ENCODE measurements at regions not wholly inside any gene's neighbourhood (a gene's known extent, or its start where the extent isn't known, plus 50 kb on each side); places are given as distances from the start of the nearest gene placed in this dataset.

DNA sequence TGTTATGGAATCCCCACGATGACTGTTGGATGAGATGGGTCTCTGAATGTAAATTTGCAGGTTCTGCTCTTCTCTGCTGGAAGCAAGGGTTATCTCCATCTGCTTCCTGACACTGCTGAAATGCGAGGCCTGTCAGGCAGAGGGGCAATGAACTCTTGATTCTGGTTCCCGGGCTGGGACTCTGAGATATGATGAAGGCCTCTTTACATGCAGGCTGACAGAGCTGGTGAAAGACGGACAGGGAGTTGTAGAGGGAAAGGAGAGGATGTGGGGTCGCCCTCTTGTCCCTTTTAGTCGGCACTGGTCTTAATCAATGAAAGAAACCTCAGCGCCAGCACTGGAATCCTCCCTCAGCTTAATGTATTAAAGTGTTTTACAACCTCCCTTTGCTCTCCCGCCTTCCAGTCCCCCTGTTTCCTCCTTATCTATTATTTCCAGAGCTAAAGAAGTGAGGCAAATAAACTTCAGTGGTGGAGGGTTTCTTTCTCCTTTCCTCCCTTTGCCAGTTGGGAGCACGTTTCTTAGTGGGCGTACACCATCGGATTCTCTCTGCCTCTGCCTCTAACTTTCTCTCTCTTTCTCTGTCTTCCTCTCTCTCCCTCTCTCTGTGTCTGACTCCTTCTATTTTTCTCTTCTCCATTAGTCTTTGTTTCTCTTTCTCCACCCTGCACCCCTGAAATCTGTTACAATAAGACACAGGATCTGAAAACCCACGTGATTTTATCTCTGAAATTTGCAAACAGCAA lies 145.6 kb downstream of the BAMBI start:
- CTCF ChIA-PET: no interaction called here
- TF ChIP-seq, protein P1, sequence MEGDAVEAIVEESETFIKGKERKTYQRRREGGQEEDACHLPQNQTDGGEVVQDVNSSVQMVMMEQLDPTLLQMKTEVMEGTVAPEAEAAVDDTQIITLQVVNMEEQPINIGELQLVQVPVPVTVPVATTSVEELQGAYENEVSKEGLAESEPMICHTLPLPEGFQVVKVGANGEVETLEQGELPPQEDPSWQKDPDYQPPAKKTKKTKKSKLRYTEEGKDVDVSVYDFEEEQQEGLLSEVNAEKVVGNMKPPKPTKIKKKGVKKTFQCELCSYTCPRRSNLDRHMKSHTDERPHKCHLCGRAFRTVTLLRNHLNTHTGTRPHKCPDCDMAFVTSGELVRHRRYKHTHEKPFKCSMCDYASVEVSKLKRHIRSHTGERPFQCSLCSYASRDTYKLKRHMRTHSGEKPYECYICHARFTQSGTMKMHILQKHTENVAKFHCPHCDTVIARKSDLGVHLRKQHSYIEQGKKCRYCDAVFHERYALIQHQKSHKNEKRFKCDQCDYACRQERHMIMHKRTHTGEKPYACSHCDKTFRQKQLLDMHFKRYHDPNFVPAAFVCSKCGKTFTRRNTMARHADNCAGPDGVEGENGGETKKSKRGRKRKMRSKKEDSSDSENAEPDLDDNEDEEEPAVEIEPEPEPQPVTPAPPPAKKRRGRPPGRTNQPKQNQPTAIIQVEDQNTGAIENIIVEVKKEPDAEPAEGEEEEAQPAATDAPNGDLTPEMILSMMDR (IDR thresholded peaks at IDR 0.05; ENCODE audit: control extremely low read depth, extremely low read depth, low read depth, missing control alignments): no peak
- DNase-seq (ENCODE audit: extremely low spot score): no peak
- POLR2A ChIA-PET: no interaction called here

- ChIA-PET CTCF (no interaction called here), POLR2A (no interaction called here)
- DNase-seq (ENCODE audit: extremely low spot score): no peak
- TF ChIP-seq, protein P1 (IDR thresholded peaks at IDR 0.05; ENCODE audit: control extremely low read depth, extremely low read depth, low read depth, missing control alignments): no peak
Observed at GRCh38 chr10:28823501-28824075, 146.3 kb downstream of the BAMBI start.

DNA sequence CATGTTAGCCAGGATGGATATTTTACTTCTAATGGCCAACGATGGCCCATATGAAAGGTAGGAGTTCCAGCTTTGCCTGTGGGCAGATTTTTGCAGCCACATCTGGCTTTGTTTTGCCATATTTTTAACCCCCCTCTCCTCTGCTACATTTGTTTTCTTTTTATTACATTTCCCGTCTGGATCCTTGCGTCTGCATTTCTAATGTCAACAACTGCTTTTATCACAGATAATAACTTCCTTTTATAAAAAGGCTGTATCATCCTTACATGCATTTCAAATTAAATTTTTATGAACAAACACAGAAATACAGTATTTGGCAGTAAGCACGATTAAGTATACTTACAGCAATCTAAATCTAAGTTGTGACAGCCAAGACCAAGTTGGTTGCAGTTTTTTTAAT lies 156.0 kb downstream of the BAMBI start:
- ChIA-PET POLR2A (no interaction called here), CTCF (no interaction called here)
- DNase-seq (ENCODE audit: extremely low spot score): no peak
- TF ChIP-seq, protein P1 (IDR thresholded peaks at IDR 0.05; ENCODE audit: control extremely low read depth, extremely low read depth, low read depth, missing control alignments): no peak

GRCh38 chr10:28836435-28836743 lies 159.1 kb downstream of the BAMBI start:
- no peak for DNase-seq (ENCODE audit: extremely low spot score)
- ChIA-PET CTCF (no interaction called here), POLR2A (no interaction called here)
- TF ChIP-seq, protein P1 (IDR thresholded peaks at IDR 0.05; ENCODE audit: control extremely low read depth, extremely low read depth, low read depth, missing control alignments): no peak

DNA sequence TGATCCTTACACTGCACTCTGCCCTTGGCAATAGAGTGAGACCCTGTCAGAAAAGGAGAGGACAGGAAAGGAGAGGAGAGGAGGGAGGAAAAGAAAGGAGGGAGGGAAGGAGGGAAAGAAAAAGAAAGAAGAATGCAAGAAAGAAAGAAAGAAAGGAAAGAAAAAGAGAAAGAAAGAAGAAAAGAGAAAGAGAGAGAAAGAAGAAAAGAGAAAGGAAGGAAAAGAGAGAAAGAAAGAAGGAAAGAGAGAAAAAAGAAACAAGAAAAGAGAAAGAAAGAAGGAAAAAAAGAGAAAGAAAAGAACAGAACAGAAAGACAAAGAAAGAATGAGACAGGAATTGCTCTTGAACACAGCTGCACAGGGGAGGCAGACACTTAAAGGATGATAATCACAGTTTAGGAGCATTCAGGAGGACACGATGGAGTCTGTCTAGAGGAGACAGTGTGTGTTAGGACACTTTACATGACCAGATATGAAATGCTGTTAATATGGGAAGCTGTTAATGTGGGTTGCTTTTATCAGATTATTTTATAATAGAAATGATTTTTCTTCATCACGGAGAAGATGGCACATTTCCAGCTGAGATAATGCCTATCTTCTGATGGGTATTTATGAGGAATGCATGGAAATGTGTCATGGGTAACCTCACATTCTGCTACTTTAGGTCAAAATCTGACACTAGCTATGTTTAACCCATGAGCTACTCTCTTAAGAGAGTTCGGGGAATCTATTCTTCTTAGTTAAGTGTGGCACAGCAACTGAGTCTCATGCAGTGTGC lies 160.5 kb downstream of the BAMBI start:
- no peak for DNase-seq (ENCODE audit: extremely low spot score)
- CTCF ChIA-PET: no interaction called here
- POLR2A ChIA-PET: no interaction called here
- TF ChIP-seq, protein P1 (IDR thresholded peaks at IDR 0.05; ENCODE audit: control extremely low read depth, extremely low read depth, low read depth, missing control alignments): no peak

DNA sequence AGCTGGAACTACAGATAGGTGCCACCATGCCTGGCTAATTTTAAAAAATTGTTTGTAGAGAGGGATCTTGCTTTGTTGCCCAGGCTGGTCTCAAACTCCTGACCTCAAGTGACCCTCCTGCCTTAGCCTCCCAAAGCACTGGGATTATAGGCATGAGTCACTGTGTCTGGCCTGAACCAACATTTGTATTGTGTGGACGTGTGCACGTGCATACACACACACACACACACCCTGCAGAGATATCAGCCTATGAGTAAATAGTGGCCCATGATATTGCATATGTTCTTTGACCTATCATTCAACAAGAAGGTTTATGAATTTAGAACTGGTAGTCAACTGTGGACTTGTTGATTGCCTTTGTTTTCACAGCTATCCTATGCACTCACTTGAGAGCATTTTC lies 161.6 kb downstream of the BAMBI start:
- TF ChIP-seq, protein P1 (IDR thresholded peaks at IDR 0.05; ENCODE audit: control extremely low read depth, extremely low read depth, low read depth, missing control alignments): no peak
- POLR2A ChIA-PET: no interaction called here
- CTCF ChIA-PET: no interaction called here
- DNase-seq (ENCODE audit: extremely low spot score): no peak

All from GM10248 (cell line).